Astrocyte (in vitro differentiated cells and primary cell): ENCODE measurements at regions not wholly inside any gene's neighbourhood (a gene's known extent, or its start where the extent isn't known, plus 50 kb on each side); places are given as distances from the start of the nearest gene placed in this dataset.
"Not testable (repeated sequence)": the region's sequence is repeated elsewhere in the genome, so short reads cannot be mapped to it uniquely, and the experiment has no call there.

ENCODE experiments used
- DNase-seq: peaks from one replicate; pipeline ENCODE4 v3.0.0-alpha.2; 2010; ENCODE audit warnings: low read depth
- FAIRE-seq: peaks from 2 replicates; lab custom pipeline; 2011; peaks lifted over from hg19 to GRCh38; lab: Jason Lieb, UNC
- H2AFZ ChIP-seq: 2 replicates; pipeline ENCODE4 v1.6.0; 2012; ENCODE audit warnings: low read depth, low read length, inconsistent platforms
- H3K27ac ChIP-seq: 2 replicates; pipeline ENCODE4 v1.5.1; 2011; ENCODE audit warnings: low read depth, low read length, inconsistent platforms
- H3K27me3 ChIP-seq: 2 replicates; pipeline ENCODE4 v1.6.0; 2011; ENCODE audit warnings: low read length, inconsistent platforms; ENCODE audit not compliant: insufficient read depth
- H3K36me3 ChIP-seq: 2 replicates; pipeline ENCODE4 v1.5.1; 2011; ENCODE audit warnings: low read length, inconsistent platforms; ENCODE audit not compliant: insufficient read depth
- H3K4me1 ChIP-seq: 2 replicates; pipeline ENCODE4 v1.5.1; 2011; ENCODE audit warnings: low read length, inconsistent platforms; ENCODE audit not compliant: insufficient read depth
- H3K4me2 ChIP-seq: 2 replicates; pipeline ENCODE4 v1.6.0; 2012; ENCODE audit warnings: low read length, inconsistent platforms
- H3K4me3 ChIP-seq: 2 replicates; pipeline ENCODE4 v1.5.1; 2011; ENCODE audit warnings: low read depth, mild to moderate bottlenecking, low read length, inconsistent platforms; ENCODE audit not compliant: insufficient read depth
- H3K79me2 ChIP-seq: 2 replicates; pipeline ENCODE4 v1.6.0; 2012; ENCODE audit warnings: mild to moderate bottlenecking, low read length, inconsistent platforms; ENCODE audit not compliant: insufficient read depth
- H3K9ac ChIP-seq: 2 replicates; pipeline ENCODE4 v1.6.0; 2012; ENCODE audit warnings: mild to moderate bottlenecking, low read length, inconsistent platforms
- H3K9me3 ChIP-seq: 2 replicates; pipeline ENCODE4 v1.5.1; 2012; ENCODE audit warnings: low read depth, mild to moderate bottlenecking, low read length, inconsistent platforms; ENCODE audit not compliant: insufficient read depth
- H4K20me1 ChIP-seq: 2 replicates; pipeline ENCODE4 v1.6.0; 2012; ENCODE audit warnings: low read length, inconsistent platforms; ENCODE audit not compliant: insufficient read depth
- H3K27ac Mint-ChIP-seq: one replicate; pipeline ENCODE4 v1.8.0; 2021; ENCODE audit warnings: mild to moderate bottlenecking, mixed read lengths; ENCODE audit not compliant: unreplicated experiment
- H3K27me3 Mint-ChIP-seq: one replicate; pipeline ENCODE4 v1.8.0; 2021; ENCODE audit warnings: low read depth, mixed read lengths; ENCODE audit not compliant: unreplicated experiment
- H3K36me3 Mint-ChIP-seq: one replicate; pipeline ENCODE4 v1.8.0; 2021; ENCODE audit warnings: low read depth, mixed read lengths; ENCODE audit not compliant: unreplicated experiment
- H3K4me1 Mint-ChIP-seq: one replicate; pipeline ENCODE4 v1.8.0; 2021; ENCODE audit warnings: low read depth, mixed read lengths; ENCODE audit not compliant: unreplicated experiment
- H3K4me3 Mint-ChIP-seq: one replicate; pipeline ENCODE4 v1.8.0; 2021; ENCODE audit warnings: mild to moderate bottlenecking, moderate library complexity, mixed read lengths; ENCODE audit not compliant: unreplicated experiment
- H3K9me3 Mint-ChIP-seq: one replicate; pipeline ENCODE4 v1.8.0; 2021; ENCODE audit warnings: mild to moderate bottlenecking, mixed read lengths; ENCODE audit not compliant: unreplicated experiment
- CTCF ChIP-seq: IDR thresholded peaks from 2 replicates; pipeline ENCODE4 v1.5.1; 2011; ENCODE audit warnings: low read depth, mild to moderate bottlenecking, inconsistent platforms, low read length, moderate library complexity; ENCODE audit not compliant: insufficient read depth
- EZH2 ChIP-seq: IDR thresholded peaks from 2 replicates; pipeline ENCODE4 v1.6.1; 2012; ENCODE audit warnings: mild to moderate bottlenecking, low read length, inconsistent platforms; ENCODE audit not compliant: insufficient read depth

GRCh38 chrX:43278440-43278839 is 377.7 kb upstream of the MAOA start:
- DNase-seq (no peak), FAIRE-seq (no peak)
- Histone ChIP-seq H3K4me2 (no peak overlapping the region), H3K9me3 (no peaks in the 10 kb centered on the region), H3K36me3 (no peaks in the 10 kb centered on the region), H3K4me1 (no peaks in the 10 kb centered on the region), H2AFZ (no peak overlapping the region), H3K27me3 (no peaks in the 10 kb centered on the region), H3K9ac (no peak overlapping the region), H4K20me1 (no peaks in the 10 kb centered on the region), H3K79me2 (no peaks in the 10 kb centered on the region), H3K4me3 (no peak overlapping the region), H3K27ac (no peak overlapping the region)
- no peaks in the 10 kb centered on the region for H3K9me3 Mint-ChIP-seq
- H3K36me3 Mint-ChIP-seq = no peaks in the 10 kb centered on the region
- H3K4me1 Mint-ChIP-seq = no peaks in the 10 kb centered on the region
- no peak overlapping the region for H3K27ac Mint-ChIP-seq
- H3K4me3 Mint-ChIP-seq = no peak overlapping the region
- no peaks in the 10 kb centered on the region for H3K27me3 Mint-ChIP-seq
- TF ChIP-seq EZH2 (no peak), CTCF (no peak)

GRCh38 chrX:43279341-43279808 is 376.7 kb upstream of the MAOA start:
- no peak for FAIRE-seq
- DNase-seq = no peak
- H3K27ac Mint-ChIP-seq = no peak overlapping the region
- Histone ChIP-seq H4K20me1 (no peaks in the 10 kb centered on the region), H3K36me3 (no peaks in the 10 kb centered on the region), H3K27me3 (no peaks in the 10 kb centered on the region), H3K27ac (no peak overlapping the region), H3K79me2 (no peaks in the 10 kb centered on the region), H3K9ac (no peak overlapping the region), H3K4me2 (no peak overlapping the region), H3K9me3 (no peaks in the 10 kb centered on the region), H3K4me1 (no peaks in the 10 kb centered on the region), H2AFZ (no peak overlapping the region), H3K4me3 (no peak overlapping the region)
- TF ChIP-seq EZH2 (no peak), CTCF (no peak)
- no peaks in the 10 kb centered on the region for H3K4me1 Mint-ChIP-seq
- no peaks in the 10 kb centered on the region for H3K27me3 Mint-ChIP-seq
- H3K9me3 Mint-ChIP-seq = no peaks in the 10 kb centered on the region
- no peaks in the 10 kb centered on the region for H3K36me3 Mint-ChIP-seq
- no peak overlapping the region for H3K4me3 Mint-ChIP-seq

- no peaks in the 10 kb centered on the region for H3K79me2 ChIP-seq
- Mint-ChIP-seq H3K9me3 (no peaks in the 10 kb centered on the region), H3K4me1 (no peaks in the 10 kb centered on the region), H3K36me3 (no peaks in the 10 kb centered on the region), H3K4me3 (no peak overlapping the region), H3K27me3 (no peaks in the 10 kb centered on the region), H3K27ac (no peak overlapping the region)
- no peak for FAIRE-seq
- no peak overlapping the region for H3K4me2 ChIP-seq
- no peaks in the 10 kb centered on the region for H3K4me1 ChIP-seq
- H3K4me3 ChIP-seq = no peak overlapping the region
- no peak overlapping the region for H2AFZ ChIP-seq
- DNase-seq = no peak
- no peak overlapping the region for H3K27ac ChIP-seq
- no peaks in the 10 kb centered on the region for H3K36me3 ChIP-seq
- H3K27me3 ChIP-seq = no peaks in the 10 kb centered on the region
- TF ChIP-seq CTCF = no peak
- no peak for TF ChIP-seq EZH2
- no peak overlapping the region for H3K9ac ChIP-seq
- H3K9me3 ChIP-seq = no peaks in the 10 kb centered on the region
- no peaks in the 10 kb centered on the region for H4K20me1 ChIP-seq
Observed at GRCh38 chrX:43283187-43283586, 372.9 kb upstream of the MAOA start.

- H3K27me3 ChIP-seq, H3K9ac ChIP-seq, H3K9me3 ChIP-seq, H3K4me3 Mint-ChIP-seq, DNase-seq, H3K79me2 ChIP-seq, H3K36me3 Mint-ChIP-seq, H3K27ac Mint-ChIP-seq, H3K9me3 Mint-ChIP-seq, H3K27me3 Mint-ChIP-seq, H3K27ac ChIP-seq, H3K4me1 ChIP-seq, H4K20me1 ChIP-seq, H2AFZ ChIP-seq, H3K36me3 ChIP-seq, H3K4me1 Mint-ChIP-seq, H3K4me2 ChIP-seq, H3K4me3 ChIP-seq, FAIRE-seq: not testable (repeated sequence)
Observed at GRCh38 chrX:43311625-43312024, 344.5 kb upstream of the MAOA start.
